ENCODE measurements at regions not wholly inside any gene's neighbourhood (a gene's known extent, or its start where the extent isn't known, plus 50 kb on each side); places are given as distances from the start of the nearest gene placed in this dataset.

GRCh38 chr7:19963695-19964094 is 190.3 kb upstream of the TMEM196 start:
- H2BK20ac ChIP-seq (ENCODE audit: low read length), result no peak overlapping the region
- 90% methylated on average over 1 of the region's 1 CpG; no CpG with 5 or more reads in 1 of the 2 experiments for WGBS, 2 experiments (ENCODE audit: extremely low coverage in 1 of 2, insufficient coverage in 1 of 2, insufficient read length in 1 of 2, insufficient replicate concordance in 2 of 2, low coverage in 1 of 2, low lambda C conversion rate in 2 of 2, missing lambda C conversion rate in 1 of 2)
- H3K56ac ChIP-seq (replicated peaks; ENCODE audit: insufficient read length, low read depth, low read length), result no peak overlapping the region
- no peak overlapping the region for H2AK5ac ChIP-seq (ENCODE audit: low read depth, low read length)
- no peak overlapping the region for H2BK12ac ChIP-seq (ENCODE audit: low read depth, low read length)
- H4K5ac ChIP-seq (ENCODE audit: insufficient read length, low read depth, low read length), result no peak overlapping the region
- no peak overlapping the region for H2BK5ac ChIP-seq (ENCODE audit: low read depth, low read length)
- H3K23ac ChIP-seq (ENCODE audit: insufficient read length), result no peak overlapping the region
- no peaks in the 10 kb centered on the region for H3K9me3 ChIP-seq (ENCODE audit: insufficient read depth in 2 of 2, low read depth in 1 of 2, low read length in 1 of 2)
- no peaks in the 10 kb centered on the region for H3K4me1 ChIP-seq (replicated peaks in 1 of 4; ENCODE audit: control insufficient read depth in 3 of 4, insufficient read depth in 4 of 4, low read length in 3 of 4)
- H3K27me3 ChIP-seq (replicated peaks in 1 of 4; ENCODE audit: control insufficient read depth in 3 of 4, extremely low read depth in 1 of 4, insufficient read depth in 3 of 4, low read length in 3 of 4), result no peaks in the 10 kb centered on the region
- no peaks in the 10 kb centered on the region for H3K79me2 ChIP-seq (ENCODE audit: control insufficient read depth in 1 of 2, insufficient read depth in 2 of 2, low read length in 2 of 2)
- H3K4ac ChIP-seq (replicated peaks; ENCODE audit: insufficient read length, low read depth, low read length), result no peak overlapping the region
- DNase-seq (ENCODE audit: low read depth in 1 of 2, low spot score in 2 of 2), result no peak
- no peak overlapping the region for H3K27ac ChIP-seq (ENCODE audit: low read depth, low read length)
- H3K4me2 ChIP-seq (ENCODE audit: insufficient read depth in 1 of 2, low read depth in 2 of 2, low read length in 2 of 2), result no peak overlapping the region
- ChIA-PET CTCF (ENCODE audit: partially characterized antibody) (interaction anchor here (1.0 to 1.5 kb wide), 3 partner anchors 19 to 216 kb away, joined by 4 read pairs; no protein-coding TSS in a partner anchor), POLR2A (ENCODE audit: partially characterized antibody) (no interaction called here)
- H3K36me3 ChIP-seq (ENCODE audit: control insufficient read depth in 2 of 4, insufficient read depth in 4 of 4, low read length in 3 of 4), result peaks cover 0 to 45% (median 16%) of the 10 kb centered on the region in 4 experiments; a peak in 6 of 8 replicates
- H2BK15ac ChIP-seq (ENCODE audit: low read length), result no peak overlapping the region
- H2BK120ac ChIP-seq (replicated peaks; ENCODE audit: low read depth, low read length), result no peak overlapping the region
- H4K91ac ChIP-seq (replicated peaks; ENCODE audit: insufficient read length, low read length), result no peak overlapping the region
- H4K20me1 ChIP-seq (replicated peaks in 1 of 2; ENCODE audit: control insufficient read depth in 1 of 2, insufficient read depth in 2 of 2, low read length in 2 of 2), result peaks cover 0 to 1% of the 10 kb centered on the region in 2 experiments
- no peak overlapping the region for H2AFZ ChIP-seq (ENCODE audit: low read length)
- H4K8ac ChIP-seq (ENCODE audit: extremely low read depth, insufficient read depth, low read length), result no peak overlapping the region
- no peak overlapping the region for H3K18ac ChIP-seq (ENCODE audit: extremely low read depth, low read length)
- no peaks in the 10 kb centered on the region; the same call in 1 of the 2 replicates for H3K79me1 ChIP-seq (ENCODE audit: low read depth, low read length)
- no peak overlapping the region for H3K4me3 ChIP-seq (ENCODE audit: extremely low read depth in 1 of 4, insufficient read depth in 2 of 4, low read depth in 3 of 4, low read length in 4 of 4)
- no peak for FAIRE-seq
- no peaks in the 10 kb centered on the region for H3K23me2 ChIP-seq (ENCODE audit: low read depth, low read length)
- H3K9ac ChIP-seq (replicated peaks in 1 of 4; ENCODE audit: extremely low read depth in 1 of 4, low read depth in 3 of 4, low read length in 3 of 4), result no peak overlapping the region
- H3K14ac ChIP-seq (ENCODE audit: insufficient read length), result no peak overlapping the region
- no peak for TF ChIP-seq CBX8 (IDR thresholded peaks at IDR 0.05; ENCODE audit: borderline replicate concordance, low read depth, low read length)
- TF ChIP-seq SIN3A (conservative IDR thresholded peaks at IDR 0.05 in 1 of 2, IDR thresholded peaks at IDR 0.05 in 1 of 2; ENCODE audit: low read depth in 1 of 2, low read length in 2 of 2), result no peak

All from H1 (cell line).